NCI-H446 treated with DMSO at 0.1 percent for 48 hours (cell line): ENCODE measurements at regions not wholly inside any gene's neighbourhood (a gene's known extent, or its start where the extent isn't known, plus 50 kb on each side); places are given as distances from the start of the nearest gene placed in this dataset.
A peak's percentile ranks its signal among the peaks of the same experiment; 100 is the strongest.
"Not testable (repeated sequence)": the region's sequence is repeated elsewhere in the genome, so short reads cannot be mapped to it uniquely, and the experiment has no call there.

Experiments used
- DNase-seq: peaks from one replicate; lab custom pipeline; 2025; lab: John Stamatoyannopoulos, UW

- peak; percentile 18 for DNase-seq
These were observed 53.1 kb upstream of the HMCN1 start for GRCh38 chr1:185681034-185681633.

GRCh38 chr1:185680453-185680852, 53.7 kb upstream of the HMCN1 start:
- no peak for DNase-seq

GRCh38 chr1:185679220-185679619, 55.0 kb upstream of the HMCN1 start:
- DNase-seq: no peak

- no peak for DNase-seq
These were observed 57.2 kb upstream of the HMCN1 start for GRCh38 chr1:185676969-185677368.

GRCh38 chr1:185674201-185674600, 60.0 kb upstream of the HMCN1 start:
- DNase-seq: no peak

- DNase-seq: no peak
These were observed 61.4 kb upstream of the HMCN1 start for GRCh38 chr1:185672719-185673360.

- DNase-seq: peak; percentile 41
These were observed 64.0 kb upstream of the HMCN1 start for GRCh38 chr1:185670187-185670627.

GRCh38 chr1:185668013-185668412, 66.2 kb upstream of the HMCN1 start:
- DNase-seq: no peak

- DNase-seq: no peak
These were observed 67.6 kb upstream of the HMCN1 start for GRCh38 chr1:185666582-185666981.

GRCh38 chr1:185663771-185664296, 70.4 kb upstream of the HMCN1 start:
- no peak for DNase-seq

- no peak for DNase-seq
These were observed 70.9 kb upstream of the HMCN1 start for GRCh38 chr1:185663332-185663731.

GRCh38 chr1:185661971-185662370, 72.2 kb upstream of the HMCN1 start:
- DNase-seq: no peak

GRCh38 chr1:185656663-185657062, 77.5 kb upstream of the HMCN1 start:
- DNase-seq: no peak

- DNase-seq: no peak
These were observed 79.3 kb upstream of the HMCN1 start for GRCh38 chr1:185654952-185655314.

- no peak for DNase-seq
These were observed 79.8 kb upstream of the HMCN1 start for GRCh38 chr1:185654199-185654951.

- DNase-seq: no peak
These were observed 80.6 kb upstream of the HMCN1 start for GRCh38 chr1:185653615-185654014.

- DNase-seq: no peak
These were observed 81.8 kb upstream of the HMCN1 start for GRCh38 chr1:185652348-185652747.

- no peak for DNase-seq
These were observed 83.5 kb upstream of the HMCN1 start for GRCh38 chr1:185650602-185651230.

GRCh38 chr1:185648858-185649589, 85.2 kb upstream of the HMCN1 start:
- DNase-seq: no peak

- not testable (repeated sequence) for DNase-seq
These were observed 86.5 kb upstream of the HMCN1 start for GRCh38 chr1:185647597-185648267.

- DNase-seq: peak; percentile 78
These were observed 87.9 kb upstream of the HMCN1 start for GRCh38 chr1:185646202-185646683.
